CD14-positive monocyte (primary cell): ENCODE measurements at regions not wholly inside any gene's neighbourhood (a gene's known extent, or its start where the extent isn't known, plus 50 kb on each side); places are given as distances from the start of the nearest gene placed in this dataset.

ENCODE experiments used
- DNase-seq, 3 donors: peaks; one replicate each; pipeline ENCODE4 v3.0.0-alpha.2; 2011 to 2022
- H2AFZ ChIP-seq: 2 replicates; pipeline ENCODE4 v1.6.0; 2012; ENCODE audit warnings: mild to moderate bottlenecking, low read depth, low read length, inconsistent platforms; ENCODE audit not compliant: insufficient read depth, poor library complexity, severe bottlenecking
- H3K27ac ChIP-seq, 2 donors: 1 replicate in 1 of 2; 2 replicates in 1 of 2; pipeline ENCODE4 v1.5.1; 2012 to 2013; ENCODE audit warnings: low read length in 2 of 2, control low read depth in 1 of 2, inconsistent platforms in 1 of 2, low read depth in 1 of 2, mild to moderate bottlenecking in 1 of 2
- H3K27me3 ChIP-seq, 2 donors: one replicate each; pipeline versions ENCODE4 v1.6.0 to v1.6.1; 2011 to 2013; ENCODE audit warnings: low read length in 2 of 2; ENCODE audit not compliant: control insufficient read depth in 2 of 2, insufficient read depth in 2 of 2
- H3K36me3 ChIP-seq, 2 donors: replicated peaks in 1 of 2; 1 replicate in 1 of 2; 2 replicates in 1 of 2; pipeline versions ENCODE4 v1.5.1 to v1.6.1; 2012 to 2013; ENCODE audit warnings: low read length in 2 of 2, control low read depth in 1 of 2, inconsistent platforms in 1 of 2, mild to moderate bottlenecking in 1 of 2; ENCODE audit not compliant: insufficient read depth in 2 of 2, control insufficient read depth in 1 of 2
- H3K4me1 ChIP-seq, 2 donors: 1 replicate in 1 of 2; 2 replicates in 1 of 2; pipeline versions ENCODE4 v1.5.1 to v1.6.1; 2012 to 2013; ENCODE audit warnings: low read length in 2 of 2, control low read depth in 1 of 2, inconsistent platforms in 1 of 2, mild to moderate bottlenecking in 1 of 2, moderate library complexity in 1 of 2; ENCODE audit not compliant: insufficient read depth in 2 of 2, control insufficient read depth in 1 of 2
- H3K4me2 ChIP-seq: replicated peaks from 2 replicates; pipeline ENCODE3; 2012; ENCODE audit warnings: low read length, moderate library complexity, mild to moderate bottlenecking; ENCODE audit not compliant: poor library complexity, severe bottlenecking; ENCODE audit errors: extremely low read depth
- H3K4me3 ChIP-seq, 3 experiments: fragments of 200-600 bp in 1 of 3; sonication (generic) in 1 of 3; replicated peaks in 1 of 3; 1 replicate in 2 of 3; 2 replicates in 1 of 3; pipeline ENCODE4 v1.5.1; 2011 to 2013; ENCODE audit warnings: low read length in 3 of 3, mild to moderate bottlenecking in 3 of 3, control low read depth in 2 of 3, low read depth in 2 of 3, inconsistent platforms in 1 of 3, moderate library complexity in 1 of 3
- H3K79me2 ChIP-seq: 2 replicates; pipeline ENCODE4 v1.6.0; 2012; ENCODE audit warnings: mild to moderate bottlenecking, control low read depth, inconsistent platforms, low read length, moderate library complexity; ENCODE audit not compliant: insufficient read depth
- H3K9ac ChIP-seq: 2 replicates; pipeline ENCODE4 v1.6.0; 2017; ENCODE audit warnings: low read length, mild to moderate bottlenecking; ENCODE audit not compliant: insufficient read depth, poor library complexity, severe bottlenecking
- H3K9me3 ChIP-seq, 2 donors: replicated peaks in 1 of 2; 1 replicate in 1 of 2; 2 replicates in 1 of 2; pipeline versions ENCODE4 v1.5.1 to v1.6.1; 2012 to 2013; ENCODE audit warnings: low read length in 2 of 2, control low read depth in 1 of 2; ENCODE audit not compliant: control insufficient read depth in 1 of 2, insufficient read depth in 1 of 2
- H4K20me1 ChIP-seq: 2 replicates; pipeline ENCODE4 v1.6.0; 2012; ENCODE audit warnings: mild to moderate bottlenecking, low read length, control low read depth, moderate library complexity; ENCODE audit not compliant: insufficient read depth
- H3K27ac Mint-ChIP-seq, 7 donors: one replicate each; pipeline ENCODE4 v1.8.0; 2020; ENCODE audit warnings: mild to moderate bottlenecking in 7 of 7, mixed read lengths in 7 of 7, moderate library complexity in 6 of 7, inconsistent platforms in 2 of 7
- H3K27me3 Mint-ChIP-seq, 3 donors: one replicate each; pipeline ENCODE4 v1.8.0; 2021 to 2022; ENCODE audit warnings: low read depth in 3 of 3, mild to moderate bottlenecking in 3 of 3, mixed read lengths in 3 of 3, moderate library complexity in 3 of 3, inconsistent platforms in 1 of 3
- H3K36me3 Mint-ChIP-seq, 2 donors: one replicate each; pipeline ENCODE4 v1.8.0; 2020; ENCODE audit warnings: mixed read lengths in 2 of 2, inconsistent platforms in 1 of 2, mild to moderate bottlenecking in 1 of 2
- H3K4me1 Mint-ChIP-seq: one replicate; pipeline ENCODE4 v1.8.0; 2020; ENCODE audit warnings: mild to moderate bottlenecking, mixed read lengths
- H3K4me3 Mint-ChIP-seq, 2 donors: one replicate each; pipeline ENCODE4 v1.8.0; 2020; ENCODE audit warnings: mild to moderate bottlenecking in 2 of 2, mixed read lengths in 2 of 2, moderate library complexity in 1 of 2
- H3K9me3 Mint-ChIP-seq, 7 donors: one replicate each; pipeline ENCODE4 v1.8.0; 2020 to 2022; ENCODE audit warnings: mixed read lengths in 7 of 7, mild to moderate bottlenecking in 6 of 7, moderate library complexity in 6 of 7, inconsistent platforms in 2 of 7
- CTCF ChIP-seq: fragments of 200-600 bp; IDR thresholded peaks from one replicate; pipeline ENCODE4 v1.8.0; 2022; ENCODE audit warnings: antibody characterized with exemption, mild to moderate bottlenecking
- WGBS: methylation state at CpG from one replicate; pipeline ENCODE4 v1.1.5; 2013; ENCODE audit warnings: missing lambda C conversion rate; ENCODE audit not compliant: insufficient coverage; 5-methylcytosine and 5-hydroxymethylcytosine counted together
- intact Hi-C, 2 donors: fragments of 100-400 bp; cut with micrococcal nuclease; formaldehyde crosslinking; loops; one replicate each; pipeline versions ENCODE4 v1.15.0 to v1.15.1; 2023

- H3K27me3 Mint-ChIP-seq = peaks cover 1 to 9% (median 2%) of the 10 kb centered on the region in 3 donors
- no peak overlapping the region for H3K4me3 ChIP-seq
- H3K4me1 Mint-ChIP-seq = no peaks in the 10 kb centered on the region
- H3K4me2 ChIP-seq = no peak overlapping the region
- no peak overlapping the region for H3K4me3 Mint-ChIP-seq
- H4K20me1 ChIP-seq = no peaks in the 10 kb centered on the region
- no peaks in the 10 kb centered on the region for H3K27me3 ChIP-seq
- H3K9ac ChIP-seq = no peak overlapping the region
- no peak overlapping the region for H3K27ac Mint-ChIP-seq
- WGBS = 91% methylated on average over 11 of the region's 17 CpGs
- no peaks in the 10 kb centered on the region for H3K36me3 Mint-ChIP-seq
- peaks cover 0 to 14% (median 3%) of the 10 kb centered on the region in 7 donors for H3K9me3 Mint-ChIP-seq
- H3K79me2 ChIP-seq = no peaks in the 10 kb centered on the region
- H2AFZ ChIP-seq = no peak overlapping the region
- H3K4me1 ChIP-seq = no peaks in the 10 kb centered on the region
- H3K9me3 ChIP-seq = no peaks in the 10 kb centered on the region
- no peak overlapping the region for H3K27ac ChIP-seq
- intact Hi-C loops = no loop called here
- H3K36me3 ChIP-seq = no peaks in the 10 kb centered on the region
- no peak for TF ChIP-seq CTCF
- no peak for DNase-seq
Measured at GRCh38 chr2:2793514-2793913, 462.4 kb upstream of the MYT1L start.

GRCh38 chr2:2791606-2792005 lies 460.5 kb upstream of the MYT1L start:
- no peaks in the 10 kb centered on the region for H3K4me1 Mint-ChIP-seq
- WGBS = 84% methylated on average over 4 of the region's 15 CpGs
- Histone ChIP-seq H3K9me3 (no peaks in the 10 kb centered on the region), H3K4me3 (no peak overlapping the region), H3K4me2 (no peak overlapping the region), H3K27ac (no peak overlapping the region), H3K9ac (no peak overlapping the region), H3K27me3 (no peaks in the 10 kb centered on the region), H3K79me2 (no peaks in the 10 kb centered on the region), H2AFZ (no peak overlapping the region), H4K20me1 (no peaks in the 10 kb centered on the region), H3K4me1 (no peaks in the 10 kb centered on the region), H3K36me3 (no peaks in the 10 kb centered on the region)
- intact Hi-C loops = no loop called here
- no peak for TF ChIP-seq CTCF
- H3K9me3 Mint-ChIP-seq = peaks cover 0 to 14% (median 3%) of the 10 kb centered on the region in 7 donors
- H3K4me3 Mint-ChIP-seq = no peak overlapping the region
- peaks cover 1 to 10% (median 2%) of the 10 kb centered on the region in 3 donors for H3K27me3 Mint-ChIP-seq
- no peak for DNase-seq
- no peak overlapping the region for H3K27ac Mint-ChIP-seq
- H3K36me3 Mint-ChIP-seq = no peaks in the 10 kb centered on the region
